Epithelial cell of esophagus (primary cell): ENCODE measurements at regions not wholly inside any gene's neighbourhood (a gene's known extent, or its start where the extent isn't known, plus 50 kb on each side); places are given as distances from the start of the nearest gene placed in this dataset.
A peak's percentile ranks its signal among the peaks of the same experiment; 100 is the strongest.

Source experiments
- DNase-seq: peaks from one replicate; pipeline ENCODE4 v3.0.0; 2010; ENCODE audit warnings: low read depth
- H3K4me3 ChIP-seq: 2 replicates; pipeline ENCODE4 v1.5.1; 2011; ENCODE audit warnings: mild to moderate bottlenecking, low read length, control low read depth
- CTCF ChIP-seq: IDR thresholded peaks from 2 replicates; pipeline ENCODE4 v1.5.1; 2011; ENCODE audit warnings: low read depth, mild to moderate bottlenecking, low read length, control low read depth, inconsistent platforms; ENCODE audit not compliant: insufficient read depth; ENCODE audit errors: missing control alignments

- peak overlapping the region; percentile 88 for H3K4me3 ChIP-seq
- DNase-seq: peak; percentile 94
- peak; percentile 27 for TF ChIP-seq CTCF
Observed at GRCh38 chr17:81345228-81346089, 49.8 kb upstream of the BAHCC1 start.
